B cell (primary cell): ENCODE measurements at regions not wholly inside any gene's neighbourhood (a gene's known extent, or its start where the extent isn't known, plus 50 kb on each side); places are given as distances from the start of the nearest gene placed in this dataset.

ENCODE experiments used
- EZH2 ChIP-seq: IDR thresholded peaks from 2 replicates; pipeline ENCODE4 v1.6.1; 2012; ENCODE audit warnings: borderline replicate concordance, low read depth, mild to moderate bottlenecking, moderate library complexity, low read length; ENCODE audit not compliant: insufficient read depth, poor library complexity, severe bottlenecking
- TF ChIP-seq, protein P1 (sequence below): fragments of 200-600 bp; IDR thresholded peaks from one replicate; pipeline ENCODE4 v1.8.0; 2022; ENCODE audit warnings: antibody characterized with exemption, mild to moderate bottlenecking

DNA sequence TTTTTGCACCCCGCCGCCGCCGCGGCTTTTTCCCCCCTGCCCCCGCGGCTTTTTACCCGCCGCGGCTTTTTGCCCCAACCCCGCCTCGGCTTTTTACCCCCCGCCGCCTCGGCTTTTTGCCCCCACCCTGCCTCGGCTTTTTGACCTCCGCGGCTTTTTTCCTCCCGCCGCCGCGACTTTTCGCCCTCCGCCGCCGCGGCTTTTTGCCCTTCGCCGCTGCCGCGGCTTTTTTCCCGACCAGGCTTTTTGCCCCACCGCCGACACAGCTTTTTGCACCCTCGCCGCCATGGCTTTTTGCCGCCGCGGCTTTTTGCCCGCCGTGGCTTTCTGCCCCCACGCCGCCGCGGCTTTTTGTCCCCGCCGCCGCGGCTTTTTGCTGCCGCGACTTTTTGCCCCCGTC, 137.0 kb upstream of the TP53TG3D start:
- TF ChIP-seq, protein P1, sequence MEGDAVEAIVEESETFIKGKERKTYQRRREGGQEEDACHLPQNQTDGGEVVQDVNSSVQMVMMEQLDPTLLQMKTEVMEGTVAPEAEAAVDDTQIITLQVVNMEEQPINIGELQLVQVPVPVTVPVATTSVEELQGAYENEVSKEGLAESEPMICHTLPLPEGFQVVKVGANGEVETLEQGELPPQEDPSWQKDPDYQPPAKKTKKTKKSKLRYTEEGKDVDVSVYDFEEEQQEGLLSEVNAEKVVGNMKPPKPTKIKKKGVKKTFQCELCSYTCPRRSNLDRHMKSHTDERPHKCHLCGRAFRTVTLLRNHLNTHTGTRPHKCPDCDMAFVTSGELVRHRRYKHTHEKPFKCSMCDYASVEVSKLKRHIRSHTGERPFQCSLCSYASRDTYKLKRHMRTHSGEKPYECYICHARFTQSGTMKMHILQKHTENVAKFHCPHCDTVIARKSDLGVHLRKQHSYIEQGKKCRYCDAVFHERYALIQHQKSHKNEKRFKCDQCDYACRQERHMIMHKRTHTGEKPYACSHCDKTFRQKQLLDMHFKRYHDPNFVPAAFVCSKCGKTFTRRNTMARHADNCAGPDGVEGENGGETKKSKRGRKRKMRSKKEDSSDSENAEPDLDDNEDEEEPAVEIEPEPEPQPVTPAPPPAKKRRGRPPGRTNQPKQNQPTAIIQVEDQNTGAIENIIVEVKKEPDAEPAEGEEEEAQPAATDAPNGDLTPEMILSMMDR, result no peak
- no peak for TF ChIP-seq EZH2
